MM.1S (cell line): ENCODE measurements at regions not wholly inside any gene's neighbourhood (a gene's known extent, or its start where the extent isn't known, plus 50 kb on each side); places are given as distances from the start of the nearest gene placed in this dataset.

ENCODE experiments used
- EZH2 ChIP-seq: fragments of 300-600 bp; sonication (generic); optimal IDR thresholded peaks from 2 replicates; pipeline ENCODE3; 2017; ENCODE audit warnings: low read depth, mild to moderate bottlenecking, antibody characterized with exemption, low read length, mixed read lengths
- TF ChIP-seq, protein P1 (sequence below): fragments of 300-600 bp; sonication (generic); IDR thresholded peaks from 2 replicates; pipeline ENCODE4 v1.5.1; 2016; ENCODE audit warnings: antibody characterized with exemption, low read length, mixed read lengths

DNA sequence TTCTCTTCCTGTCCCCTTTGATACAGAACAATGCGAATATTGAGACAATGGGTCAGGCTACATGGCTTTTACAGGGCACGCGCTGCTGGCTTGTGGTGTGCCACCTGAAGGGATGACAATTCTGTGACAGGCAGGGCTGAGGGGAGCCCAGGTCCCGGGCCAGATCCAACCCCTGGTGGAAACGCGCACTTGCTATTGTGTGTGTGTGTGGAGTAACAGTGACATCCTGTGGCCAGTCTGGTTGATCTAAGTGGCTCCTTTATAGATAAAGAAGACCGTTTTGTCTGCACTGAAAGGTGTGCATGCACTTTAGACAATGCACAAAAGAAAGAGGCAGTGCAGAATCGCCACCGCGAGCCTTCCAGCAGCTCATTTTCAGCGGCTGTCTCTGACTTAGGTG lies 273.6 kb downstream of the HRH4 start:
- TF ChIP-seq, protein P1, sequence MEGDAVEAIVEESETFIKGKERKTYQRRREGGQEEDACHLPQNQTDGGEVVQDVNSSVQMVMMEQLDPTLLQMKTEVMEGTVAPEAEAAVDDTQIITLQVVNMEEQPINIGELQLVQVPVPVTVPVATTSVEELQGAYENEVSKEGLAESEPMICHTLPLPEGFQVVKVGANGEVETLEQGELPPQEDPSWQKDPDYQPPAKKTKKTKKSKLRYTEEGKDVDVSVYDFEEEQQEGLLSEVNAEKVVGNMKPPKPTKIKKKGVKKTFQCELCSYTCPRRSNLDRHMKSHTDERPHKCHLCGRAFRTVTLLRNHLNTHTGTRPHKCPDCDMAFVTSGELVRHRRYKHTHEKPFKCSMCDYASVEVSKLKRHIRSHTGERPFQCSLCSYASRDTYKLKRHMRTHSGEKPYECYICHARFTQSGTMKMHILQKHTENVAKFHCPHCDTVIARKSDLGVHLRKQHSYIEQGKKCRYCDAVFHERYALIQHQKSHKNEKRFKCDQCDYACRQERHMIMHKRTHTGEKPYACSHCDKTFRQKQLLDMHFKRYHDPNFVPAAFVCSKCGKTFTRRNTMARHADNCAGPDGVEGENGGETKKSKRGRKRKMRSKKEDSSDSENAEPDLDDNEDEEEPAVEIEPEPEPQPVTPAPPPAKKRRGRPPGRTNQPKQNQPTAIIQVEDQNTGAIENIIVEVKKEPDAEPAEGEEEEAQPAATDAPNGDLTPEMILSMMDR = peak; percentile 28; the same call in 1 of the 2 replicates
- TF ChIP-seq EZH2 = no peak
